SK-N-SH (cell line): ENCODE measurements at regions not wholly inside any gene's neighbourhood (a gene's known extent, or its start where the extent isn't known, plus 50 kb on each side); places are given as distances from the start of the nearest gene placed in this dataset.

Experiments
- CTCF ChIA-PET: fragments of 300-600, 350-600 bp; formaldehyde crosslinking; extraction: SDS; loops from one replicate; lab custom pipeline; 2021; lab: Yijun Ruan, JAX
- POLR2A ChIA-PET: fragments of 350-600 bp; sonication (Branson Sonifier 250); formaldehyde crosslinking; extraction: SDS; loops from one replicate; lab custom pipeline; 2020; ENCODE audit warnings: antibody characterized with exemption, inconsistent platforms; lab: Yijun Ruan, JAX
- DNase-seq: peaks from one replicate; pipeline ENCODE4 v3.0.0; 2012
- H2AFZ ChIP-seq: fragments of 200-600 bp; sonication (generic); 2 replicates; pipeline ENCODE4 v1.8.1; 2016; ENCODE audit warnings: antibody characterized with exemption, mild to moderate bottlenecking, low read depth
- H3F3A ChIP-seq: fragments of 200-600 bp; sonication (generic); replicated peaks from 2 replicates; pipeline ENCODE3; 2016; ENCODE audit warnings: antibody characterized with exemption, mild to moderate bottlenecking; ENCODE audit not compliant: insufficient read depth
- H3K27ac ChIP-seq, 2 experiments: fragments of 200-500 bp in 1 of 2; fragments of 200-600 bp in 1 of 2; sonication (Bioruptor generic) in 1 of 2; sonication (generic), shearing (Covaris generic) in 1 of 2; 2 replicates each; pipeline versions ENCODE4 v1.5.1 to v1.6.1; 2014 to 2016; ENCODE audit warnings: low read depth in 2 of 2, inconsistent platforms in 1 of 2, low read length in 1 of 2, mild to moderate bottlenecking in 1 of 2, mixed read lengths in 1 of 2
- H3K27me3 ChIP-seq: fragments of 200-600 bp; sonication (generic), shearing (Covaris generic); 2 replicates; pipeline ENCODE4 v1.6.1; 2016; ENCODE audit warnings: mixed run types; ENCODE audit not compliant: insufficient read depth
- H3K36me3 ChIP-seq, 2 experiments: fragments of 200-500 bp in 1 of 2; fragments of 200-600 bp in 1 of 2; sonication (Bioruptor generic) in 1 of 2; sonication (generic) in 1 of 2; replicated peaks in 1 of 2; 2 replicates each; pipeline versions ENCODE3 to v1.5.1; 2014 to 2016; ENCODE audit warnings: low read length in 1 of 2, mild to moderate bottlenecking in 1 of 2; ENCODE audit not compliant: insufficient read depth in 2 of 2, control insufficient read depth in 1 of 2
- H3K4me1 ChIP-seq, 2 experiments: fragments of 200-500 bp in 1 of 2; fragments of 200-600 bp in 1 of 2; sonication (Bioruptor generic) in 1 of 2; sonication (generic), shearing (Covaris generic) in 1 of 2; 2 replicates each; pipeline versions ENCODE4 v1.5.1 to v1.6.1; 2014 to 2016; ENCODE audit warnings: low read depth in 1 of 2, low read length in 1 of 2, mixed run types in 1 of 2; ENCODE audit not compliant: insufficient read depth in 2 of 2, control insufficient read depth in 1 of 2
- H3K4me2 ChIP-seq: fragments of 200-600 bp; sonication (generic), shearing (Covaris generic); 2 replicates; pipeline ENCODE4 v1.6.1; 2017; ENCODE audit warnings: mixed run types
- H3K4me3 ChIP-seq, 2 experiments: fragments of 200-500 bp in 1 of 2; fragments of 200-600 bp in 1 of 2; sonication (Bioruptor generic) in 1 of 2; sonication (generic), shearing (Covaris generic) in 1 of 2; 2 replicates each; pipeline versions ENCODE4 v1.5.1 to v1.8.1; 2014 to 2016; ENCODE audit warnings: low read depth in 2 of 2, inconsistent platforms in 1 of 2, low read length in 1 of 2, mild to moderate bottlenecking in 1 of 2, mixed read lengths in 1 of 2, moderate library complexity in 1 of 2
- H3K79me2 ChIP-seq: fragments of 200-600 bp; sonication (generic); 2 replicates; pipeline ENCODE4 v1.8.1; 2017; ENCODE audit warnings: mild to moderate bottlenecking; ENCODE audit not compliant: insufficient read depth
- H3K9ac ChIP-seq: fragments of 200-600 bp; sonication (generic); 2 replicates; pipeline ENCODE4 v1.6.1; 2017; ENCODE audit warnings: mixed run types
- H3K9me2 ChIP-seq: fragments of 200-600 bp; sonication (generic); 2 replicates; pipeline ENCODE4 v1.6.1; 2017; ENCODE audit warnings: mixed run types
- H3K9me3 ChIP-seq: fragments of 200-600 bp; sonication (generic); 2 replicates; pipeline ENCODE4 v1.6.1; 2017; ENCODE audit warnings: mixed run types, mild to moderate bottlenecking, moderate library complexity
- H4K20me1 ChIP-seq: fragments of 200-600 bp; sonication (generic); 2 replicates; pipeline ENCODE4 v1.6.1; 2017; ENCODE audit warnings: mild to moderate bottlenecking, mixed run types; ENCODE audit not compliant: insufficient read depth
- EZH2phosphoT487 ChIP-seq: fragments of 200-600 bp; sonication (generic); IDR thresholded peaks from 2 replicates; pipeline ENCODE4 v1.6.1; 2017; ENCODE audit warnings: low read depth, mixed run types, mild to moderate bottlenecking, antibody characterized with exemption, moderate library complexity, borderline replicate concordance
- JUND ChIP-seq: IDR thresholded peaks from 2 replicates; pipeline ENCODE4 v1.4.0; 2012
- NFIC ChIP-seq: IDR thresholded peaks from 2 replicates; pipeline ENCODE4 v1.4.0; 2012; ENCODE audit warnings: borderline replicate concordance
- NRF1 ChIP-seq: IDR thresholded peaks from 2 replicates; pipeline ENCODE4 v1.6.1; 2012; ENCODE audit warnings: low read depth, mild to moderate bottlenecking, low read length
- REST ChIP-seq: IDR thresholded peaks from 2 replicates; pipeline ENCODE4 v1.6.1; 2012; ENCODE audit warnings: mild to moderate bottlenecking, low read depth, low read length, moderate library complexity
- RFX5 ChIP-seq: IDR thresholded peaks from 2 replicates; pipeline ENCODE4 v1.6.1; 2012; ENCODE audit warnings: mild to moderate bottlenecking, improper control_type of control experiment, low read length
- SIN3A ChIP-seq: IDR thresholded peaks from 2 replicates; pipeline ENCODE4 v1.6.1; 2012; ENCODE audit warnings: low read depth, mild to moderate bottlenecking, low read length, moderate library complexity, borderline replicate concordance
- SMC3 ChIP-seq: IDR thresholded peaks from 2 replicates; pipeline ENCODE4 v1.6.1; 2012; ENCODE audit warnings: low read depth, low read length, improper control_type of control experiment
- TAF1 ChIP-seq: IDR thresholded peaks from 2 replicates; pipeline ENCODE4 v1.6.1; 2012; ENCODE audit warnings: low read depth, mild to moderate bottlenecking, low read length, moderate library complexity, borderline replicate concordance
- YY1 ChIP-seq: IDR thresholded peaks from 2 replicates; pipeline ENCODE4 v1.4.0; 2012; ENCODE audit warnings: low read depth, mild to moderate bottlenecking
- WGBS: methylation state at CpG from one replicate; pipeline ENCODE4 v1.1.6; 2017; ENCODE audit warnings: low lambda C conversion rate; 5-methylcytosine and 5-hydroxymethylcytosine counted together
- TF ChIP-seq, protein P1 (sequence below): IDR thresholded peaks from 2 replicates; pipeline ENCODE4 v1.4.0; 2012; ENCODE audit warnings: low read depth, borderline replicate concordance
- TF ChIP-seq, protein P2 (sequence below): IDR thresholded peaks from 2 replicates; pipeline ENCODE4 v1.4.0; 2012; ENCODE audit warnings: low read depth, borderline replicate concordance
- TF ChIP-seq, protein P3 (sequence below): fragments of 150-350 bp; IDR thresholded peaks from 2 replicates; pipeline ENCODE4 v1.6.1; 2017; ENCODE audit warnings: antibody characterized with exemption, low read length, low read depth, borderline replicate concordance

DNA sequence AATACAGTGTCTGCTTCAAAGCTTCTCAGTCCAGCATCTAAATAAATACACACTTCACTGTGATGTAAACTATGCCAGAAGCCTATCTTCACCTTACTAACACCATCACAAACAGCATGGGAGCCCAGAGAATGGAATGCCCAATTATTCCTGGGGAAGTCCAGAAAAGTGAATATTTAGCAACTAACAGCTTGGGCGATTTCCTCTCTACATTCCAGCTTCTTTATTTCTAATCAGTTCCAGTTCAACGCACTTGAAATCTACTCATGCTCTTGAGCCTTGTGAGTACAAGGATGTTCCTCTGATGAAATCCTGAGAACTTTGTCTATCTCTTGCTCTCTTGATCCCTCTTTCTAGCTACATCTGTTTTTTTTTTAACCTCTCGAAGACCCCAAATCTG is 100.4 kb upstream of the C9orf72 start:
- Histone ChIP-seq H3K9me3 (no peaks in the 10 kb centered on the region), H3K4me2 (no peak overlapping the region), H3K79me2 (no peaks in the 10 kb centered on the region), H3K27ac (no peak overlapping the region), H2AFZ (no peak overlapping the region), H3K36me3 (no peaks in the 10 kb centered on the region), H3K27me3 (no peaks in the 10 kb centered on the region), H3K9me2 (no peaks in the 10 kb centered on the region), H3K9ac (no peak overlapping the region), H3K4me1 (no peaks in the 10 kb centered on the region; a peak in 1 of 4 replicates), H3K4me3 (no peak overlapping the region), H3F3A (no peaks in the 10 kb centered on the region), H4K20me1 (no peaks in the 10 kb centered on the region)
- ChIA-PET CTCF (interaction anchor here (0.8 kb wide), 1 partner anchor 10 kb away, joined by 3 read pairs; no protein-coding TSS in a partner anchor), POLR2A (no interaction called here)
- WGBS = 66% methylated on average over 3 of the region's 3 CpGs
- no peak for DNase-seq
- TF ChIP-seq EZH2phosphoT487 = no peak
- TF ChIP-seq, protein P1, sequence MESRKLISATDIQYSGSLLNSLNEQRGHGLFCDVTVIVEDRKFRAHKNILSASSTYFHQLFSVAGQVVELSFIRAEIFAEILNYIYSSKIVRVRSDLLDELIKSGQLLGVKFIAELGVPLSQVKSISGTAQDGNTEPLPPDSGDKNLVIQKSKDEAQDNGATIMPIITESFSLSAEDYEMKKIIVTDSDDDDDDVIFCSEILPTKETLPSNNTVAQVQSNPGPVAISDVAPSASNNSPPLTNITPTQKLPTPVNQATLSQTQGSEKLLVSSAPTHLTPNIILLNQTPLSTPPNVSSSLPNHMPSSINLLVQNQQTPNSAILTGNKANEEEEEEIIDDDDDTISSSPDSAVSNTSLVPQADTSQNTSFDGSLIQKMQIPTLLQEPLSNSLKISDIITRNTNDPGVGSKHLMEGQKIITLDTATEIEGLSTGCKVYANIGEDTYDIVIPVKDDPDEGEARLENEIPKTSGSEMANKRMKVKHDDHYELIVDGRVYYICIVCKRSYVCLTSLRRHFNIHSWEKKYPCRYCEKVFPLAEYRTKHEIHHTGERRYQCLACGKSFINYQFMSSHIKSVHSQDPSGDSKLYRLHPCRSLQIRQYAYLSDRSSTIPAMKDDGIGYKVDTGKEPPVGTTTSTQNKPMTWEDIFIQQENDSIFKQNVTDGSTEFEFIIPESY = no peak
- no peak for TF ChIP-seq NRF1
- TF ChIP-seq, protein P2, sequence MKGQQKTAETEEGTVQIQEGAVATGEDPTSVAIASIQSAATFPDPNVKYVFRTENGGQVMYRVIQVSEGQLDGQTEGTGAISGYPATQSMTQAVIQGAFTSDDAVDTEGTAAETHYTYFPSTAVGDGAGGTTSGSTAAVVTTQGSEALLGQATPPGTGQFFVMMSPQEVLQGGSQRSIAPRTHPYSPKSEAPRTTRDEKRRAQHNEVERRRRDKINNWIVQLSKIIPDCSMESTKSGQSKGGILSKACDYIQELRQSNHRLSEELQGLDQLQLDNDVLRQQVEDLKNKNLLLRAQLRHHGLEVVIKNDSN = no peak
- no peak for TF ChIP-seq YY1
- TF ChIP-seq NFIC = no peak
- no peak for TF ChIP-seq JUND
- TF ChIP-seq TAF1 = no peak
- no peak for TF ChIP-seq SIN3A
- TF ChIP-seq REST = no peak

DNA sequence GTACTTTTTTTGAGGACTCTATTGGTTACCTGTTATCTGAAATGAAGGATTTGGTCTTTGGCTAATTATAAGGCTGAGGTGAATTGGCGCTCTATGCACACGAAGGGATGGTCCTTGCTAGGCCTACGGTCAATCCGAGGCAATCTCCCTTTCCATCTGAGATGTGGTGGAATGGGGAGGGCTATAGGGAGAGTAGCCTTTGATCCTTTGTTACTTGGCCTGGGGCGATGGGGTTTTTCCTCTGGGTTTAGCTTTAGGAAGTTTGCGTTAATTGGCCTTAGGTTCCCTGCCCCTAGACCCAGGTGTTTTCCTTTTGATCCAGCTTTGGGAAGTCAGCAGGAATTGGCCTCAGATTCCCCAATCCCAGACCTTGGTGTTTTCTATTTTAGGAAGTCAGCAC is 102.1 kb upstream of the C9orf72 start:
- Histone ChIP-seq H3K9me2 (no peaks in the 10 kb centered on the region), H3F3A (no peaks in the 10 kb centered on the region), H3K9me3 (no peaks in the 10 kb centered on the region), H3K36me3 (no peaks in the 10 kb centered on the region), H3K4me1 (no peaks in the 10 kb centered on the region; a peak in 1 of 4 replicates), H3K27ac (no peak overlapping the region), H3K4me3 (no peak overlapping the region), H3K4me2 (no peak overlapping the region), H4K20me1 (no peaks in the 10 kb centered on the region), H3K9ac (no peak overlapping the region), H3K27me3 (no peaks in the 10 kb centered on the region), H3K79me2 (no peaks in the 10 kb centered on the region), H2AFZ (no peak overlapping the region)
- 73% methylated on average over 6 of the region's 6 CpGs for WGBS
- CTCF ChIA-PET = no interaction called here
- DNase-seq = no peak
- POLR2A ChIA-PET = no interaction called here
- no peak for TF ChIP-seq REST
- no peak for TF ChIP-seq JUND
- no peak for TF ChIP-seq RFX5
- TF ChIP-seq, protein P3, sequence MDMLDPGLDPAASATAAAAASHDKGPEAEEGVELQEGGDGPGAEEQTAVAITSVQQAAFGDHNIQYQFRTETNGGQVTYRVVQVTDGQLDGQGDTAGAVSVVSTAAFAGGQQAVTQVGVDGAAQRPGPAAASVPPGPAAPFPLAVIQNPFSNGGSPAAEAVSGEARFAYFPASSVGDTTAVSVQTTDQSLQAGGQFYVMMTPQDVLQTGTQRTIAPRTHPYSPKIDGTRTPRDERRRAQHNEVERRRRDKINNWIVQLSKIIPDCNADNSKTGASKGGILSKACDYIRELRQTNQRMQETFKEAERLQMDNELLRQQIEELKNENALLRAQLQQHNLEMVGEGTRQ = no peak
- no peak for TF ChIP-seq SMC3
